Right atrium auricular region (tissue), 2 donors: ENCODE measurements at regions not wholly inside any gene's neighbourhood (a gene's known extent, or its start where the extent isn't known, plus 50 kb on each side); places are given as distances from the start of the nearest gene placed in this dataset.

Experiments used
- DNase-seq: peaks from one replicate; pipeline ENCODE4 v3.0.0-alpha.2; 2019; ENCODE audit warnings: low spot score
- H3K27ac ChIP-seq, 2 donors: fragments of 200-600 bp; sonication (generic); 1 replicate in 1 of 2; 2 replicates in 1 of 2; pipeline ENCODE4 v1.5.1; 2016 to 2019
- H3K27me3 ChIP-seq, 2 donors: fragments of 200-600 bp; sonication (generic); one replicate each; pipeline versions ENCODE4 v1.5.1 to v1.6.0; 2017 to 2019
- H3K36me3 ChIP-seq: fragments of 200-600 bp; sonication (generic); one replicate; pipeline ENCODE4 v1.5.1; 2016
- H3K4me1 ChIP-seq, 2 donors: fragments of 200-600 bp; sonication (generic); one replicate each; pipeline versions ENCODE4 v1.5.1 to v1.6.0; 2017 to 2019
- H3K4me3 ChIP-seq, 2 donors: fragments of 200-600 bp; sonication (generic); 1 replicate in 1 of 2; 2 replicates in 1 of 2; pipeline ENCODE4 v1.5.1; 2017 to 2019; ENCODE audit warnings: mild to moderate bottlenecking in 1 of 2, moderate library complexity in 1 of 2
- H3K9me3 ChIP-seq, 2 donors: fragments of 200-600 bp; sonication (generic); one replicate each; pipeline ENCODE4 v1.5.1; 2019
- CTCF ChIP-seq, 2 donors: fragments of 200-600 bp; sonication (generic); IDR thresholded peaks; one replicate each; pipeline ENCODE4 v1.5.1; 2019; ENCODE audit warnings: antibody characterized with exemption in 2 of 2

DNA sequence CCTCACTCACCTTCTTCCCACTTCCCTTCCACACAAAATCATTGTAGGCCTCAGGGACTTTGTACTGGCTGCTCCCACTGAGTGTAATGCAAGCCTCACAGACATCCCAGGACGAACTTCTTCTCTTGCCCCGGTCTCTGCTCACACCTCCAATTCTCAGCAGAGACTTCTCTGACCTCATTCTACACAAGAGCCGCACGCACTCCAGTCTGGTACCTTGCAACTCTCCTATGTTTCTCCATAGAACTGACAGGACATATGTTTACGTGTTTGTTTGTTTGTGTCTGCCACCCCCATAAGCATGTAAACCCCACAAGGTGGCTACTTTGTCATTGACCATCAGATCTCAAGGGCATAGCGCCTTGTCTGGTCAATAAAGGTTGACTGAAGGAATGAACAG, 350.8 kb downstream of the AJAP1 start:
- H3K36me3 ChIP-seq = no peaks in the 10 kb centered on the region
- H3K27ac ChIP-seq = no peak overlapping the region
- no peak for TF ChIP-seq CTCF (IDR thresholded peaks at IDR 0.05)
- no peak for DNase-seq
- no peak overlapping the region for H3K4me3 ChIP-seq
- peaks cover 0 to 4% of the 10 kb centered on the region in 2 donors for H3K9me3 ChIP-seq
- no peaks in the 10 kb centered on the region for H3K27me3 ChIP-seq
- H3K4me1 ChIP-seq = no peaks in the 10 kb centered on the region

DNA sequence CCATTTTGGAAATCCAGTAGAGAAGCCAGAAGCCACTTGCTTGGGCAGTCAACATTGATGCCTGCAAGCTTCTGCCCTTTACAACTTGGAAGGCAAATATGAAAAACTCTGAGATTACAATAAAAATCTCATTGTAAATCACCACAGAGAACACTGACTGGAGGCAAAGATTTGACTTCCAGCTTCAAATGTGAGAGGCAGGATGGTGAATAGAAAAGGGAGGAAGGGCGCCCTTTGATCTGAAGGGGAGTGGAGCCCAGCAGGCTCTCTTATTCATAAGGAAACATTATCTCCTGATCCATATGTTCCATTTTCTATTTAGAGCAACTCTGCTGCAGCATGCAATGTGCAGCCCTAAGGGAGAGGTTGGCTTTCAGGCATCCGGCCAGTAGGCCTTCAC, 348.3 kb downstream of the AJAP1 start:
- peaks cover 0 to 4% of the 10 kb centered on the region in 2 donors for H3K9me3 ChIP-seq
- H3K4me1 ChIP-seq = no peaks in the 10 kb centered on the region
- H3K27ac ChIP-seq = no peak overlapping the region
- H3K4me3 ChIP-seq = no peak overlapping the region
- H3K27me3 ChIP-seq = no peaks in the 10 kb centered on the region
- no peak for TF ChIP-seq CTCF (IDR thresholded peaks at IDR 0.05)
- no peaks in the 10 kb centered on the region for H3K36me3 ChIP-seq
- no peak for DNase-seq

- TF ChIP-seq CTCF (IDR thresholded peaks at IDR 0.05) = no peak
These were observed 347.1 kb downstream of the AJAP1 start for GRCh38 chr1:5001466-5001865.

DNA sequence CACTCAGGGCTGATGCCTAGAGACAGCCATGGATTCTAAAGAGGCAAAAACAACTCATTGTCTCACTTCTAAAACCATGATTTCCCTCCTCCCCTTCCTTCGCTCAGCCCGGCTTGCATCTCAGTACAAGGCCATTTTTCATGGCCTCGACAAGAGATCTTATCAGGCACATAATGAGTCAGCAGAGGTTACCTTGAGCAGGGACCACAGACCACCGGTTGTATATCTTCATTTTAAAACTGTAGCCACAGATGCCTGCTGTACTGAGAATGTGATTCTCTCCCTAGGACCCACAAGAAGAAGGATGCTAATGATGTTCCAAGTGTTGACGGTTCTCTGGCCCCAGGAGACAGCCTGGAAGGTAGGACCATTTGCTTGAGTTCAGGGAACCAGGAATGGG, 331.9 kb downstream of the AJAP1 start:
- Histone ChIP-seq H3K27me3 (no peaks in the 10 kb centered on the region), H3K4me1 (no peaks in the 10 kb centered on the region), H3K27ac (no peak overlapping the region), H3K9me3 (peaks cover 0 to 13% of the 10 kb centered on the region in 2 donors), H3K4me3 (no peak overlapping the region), H3K36me3 (no peaks in the 10 kb centered on the region)
- no peak for DNase-seq
- TF ChIP-seq CTCF (IDR thresholded peaks at IDR 0.05) = no peak

More at GRCh38 chr1:5001466-5001865, 347.1 kb downstream of the AJAP1 start:
- Histone ChIP-seq H3K27ac (no peak overlapping the region), H3K4me1 (no peaks in the 10 kb centered on the region), H3K27me3 (no peaks in the 10 kb centered on the region), H3K36me3 (no peaks in the 10 kb centered on the region), H3K9me3 (peaks cover 0 to 4% of the 10 kb centered on the region in 2 donors), H3K4me3 (no peak overlapping the region)
- DNase-seq = no peak

- peaks cover 0 to 13% of the 10 kb centered on the region in 2 donors for H3K9me3 ChIP-seq
- H3K27ac ChIP-seq = no peak overlapping the region
- no peak overlapping the region for H3K4me3 ChIP-seq
- H3K4me1 ChIP-seq = no peaks in the 10 kb centered on the region
- no peaks in the 10 kb centered on the region for H3K27me3 ChIP-seq
- no peak for DNase-seq
- no peaks in the 10 kb centered on the region for H3K36me3 ChIP-seq
- TF ChIP-seq CTCF (IDR thresholded peaks at IDR 0.05) = no peak
These were observed 330.4 kb downstream of the AJAP1 start for GRCh38 chr1:4984841-4985240.

DNA sequence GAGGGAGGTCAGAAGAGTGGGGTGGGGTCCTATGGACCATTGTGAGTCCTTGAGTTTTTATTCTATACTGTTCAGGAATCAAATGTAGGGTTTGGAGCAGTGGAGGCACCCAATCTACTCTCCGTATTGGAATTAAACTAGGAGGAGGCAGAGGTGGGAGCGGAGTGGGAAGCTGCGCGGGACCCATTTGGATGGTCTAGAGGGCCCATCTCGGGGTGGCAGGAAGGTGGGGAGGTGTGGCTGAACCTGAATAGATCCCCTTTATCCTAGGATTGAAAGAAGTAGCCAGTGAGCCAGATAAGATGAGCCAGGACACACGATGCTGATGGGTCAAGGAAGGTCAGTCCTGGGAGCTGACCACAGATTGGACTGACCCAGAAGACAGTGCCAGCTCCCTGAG, 325.8 kb downstream of the AJAP1 start:
- no peak for DNase-seq
- H3K36me3 ChIP-seq = no peaks in the 10 kb centered on the region
- peaks cover 0 to 13% of the 10 kb centered on the region in 2 donors for H3K9me3 ChIP-seq
- no peak overlapping the region for H3K4me3 ChIP-seq
- no peaks in the 10 kb centered on the region for H3K4me1 ChIP-seq
- H3K27me3 ChIP-seq = no peaks in the 10 kb centered on the region
- no peak for TF ChIP-seq CTCF (IDR thresholded peaks at IDR 0.05)
- no peak overlapping the region for H3K27ac ChIP-seq
